ENCODE measurements at regions not wholly inside any gene's neighbourhood (a gene's known extent, or its start where the extent isn't known, plus 50 kb on each side); places are given as distances from the start of the nearest gene placed in this dataset.

- no TSS peak for BruUV-seq (replicated peaks)
- ChIA-PET RAD21 (ENCODE audit: low non-redundant PET in 1 of 2, low total read pairs in 2 of 2, uncharacterized antibody in 2 of 2, unreplicated experiment in 2 of 2) (no interaction called here), POLR2A (no interaction called here), CTCF (no interaction called here)
- ATAC-seq, result no peak
- no peak for TF ChIP-seq REST (IDR thresholded peaks at IDR 0.05; ENCODE audit: low read depth)
- no peak for TF ChIP-seq POLR2A (IDR thresholded peaks at IDR 0.05; ENCODE audit: borderline replicate concordance, extremely low read depth, insufficient read depth, insufficient read length)
- no peak for TF ChIP-seq ZNF274 (IDR thresholded peaks at IDR 0.05; ENCODE audit: low read depth, low read length)
- TF ChIP-seq EZH2phosphoT487 (IDR thresholded peaks at IDR 0.05; ENCODE audit: borderline replicate concordance), result no peak
- no peak for TF ChIP-seq MAX (IDR thresholded peaks at IDR 0.05)
- TF ChIP-seq ELF1 (IDR thresholded peaks at IDR 0.05; ENCODE audit: borderline replicate concordance, low read depth), result no peak
- no peak for TF ChIP-seq FOSL1 (IDR thresholded peaks at IDR 0.05; ENCODE audit: low read depth)
- no peak for TF ChIP-seq SIN3A (IDR thresholded peaks at IDR 0.05; ENCODE audit: low read depth)
- no peak for TF ChIP-seq RAD21 (IDR thresholded peaks at IDR 0.05; ENCODE audit: low read depth)
- no peak overlapping the region for H3K4me3 ChIP-seq (replicated peaks in 1 of 2; ENCODE audit: low read depth in 1 of 2, low read length in 2 of 2)
- no peak for DNase-seq (ENCODE audit: low read depth, low spot score)
- H4K20me1 ChIP-seq (ENCODE audit: insufficient read depth), result no peaks in the 10 kb centered on the region
- H3K36me3 ChIP-seq (ENCODE audit: control insufficient read depth in 1 of 2, insufficient read depth in 2 of 2, low read length in 2 of 2), result no peaks in the 10 kb centered on the region
- no peaks in the 10 kb centered on the region for H3K9me2 ChIP-seq (ENCODE audit: insufficient read depth)
- H3K9ac ChIP-seq (ENCODE audit: low read length), result no peak overlapping the region
- intact Hi-C loops (cut with micrococcal nuclease), result no loop called here
- no peaks in the 10 kb centered on the region for H3K79me2 ChIP-seq (ENCODE audit: insufficient read depth, low read length)
- H3K9me3 ChIP-seq (ENCODE audit: control insufficient read depth in 1 of 2, insufficient read depth in 1 of 2, low read depth in 1 of 2, low read length in 2 of 2), result no peaks in the 10 kb centered on the region
- peaks cover 8 to 15% of the 10 kb centered on the region in 2 experiments; a peak in 3 of 4 replicates for H3K4me1 ChIP-seq (ENCODE audit: control insufficient read depth in 1 of 2, insufficient read depth in 2 of 2, low read length in 2 of 2)
- no peak overlapping the region for H2AFZ ChIP-seq (ENCODE audit: low read depth, low read length, poor library complexity, severe bottlenecking)
- H3K27ac ChIP-seq (ENCODE audit: low read depth, low read length), result no peak overlapping the region
- H3K27me3 ChIP-seq (ENCODE audit: insufficient read depth, low read length), result no peaks in the 10 kb centered on the region
- no peak overlapping the region for H3K4me2 ChIP-seq (ENCODE audit: low read length)
Observed at GRCh38 chr1:201673915-201674314, 135.0 kb downstream of the NAV1 start.
